K562 (cell line): ENCODE measurements at regions not wholly inside any gene's neighbourhood (a gene's known extent, or its start where the extent isn't known, plus 50 kb on each side); places are given as distances from the start of the nearest gene placed in this dataset.

Source experiments
- CEBPG ChIP-seq, 3 experiments: fragments of 200-800 bp in 1 of 3; sonication (Bioruptor generic) in 1 of 3; sonication (generic) in 1 of 3; formaldehyde crosslinking in 1 of 3; IDR thresholded peaks in 2 of 3; conservative IDR thresholded peaks in 1 of 3; 2 replicates each; pipeline versions ENCODE4 v1.6.1 to v1.8.0; 2016 to 2022; ENCODE audit warnings: missing compliant biosample characterization in 2 of 3, missing genetic modification characterization in 2 of 3, mild to moderate bottlenecking in 1 of 3, missing genetic modification reagents in 1 of 3
- ILF3 ChIP-seq: fragments of 450-650 bp; IDR thresholded peaks from 2 replicates; pipeline ENCODE4 v1.6.1; 2018; ENCODE audit warnings: antibody characterized with exemption, mild to moderate bottlenecking, moderate library complexity, borderline replicate concordance
- PPARD ChIP-seq: fragments of 250-450 bp; sonication (Bioruptor Pico); IDR thresholded peaks from 2 replicates; pipeline ENCODE4 v1.8.0; 2022; ENCODE audit warnings: inconsistent platforms, mild to moderate bottlenecking, moderate library complexity
- UBTF ChIP-seq, 2 experiments: IDR thresholded peaks; 2 replicates each; pipeline ENCODE4 v1.6.1; 2012; ENCODE audit warnings: improper control_type of control experiment in 2 of 2, low read depth in 2 of 2, low read length in 2 of 2, borderline replicate concordance in 1 of 2
- TF ChIP-seq, protein P1 (sequence below): IDR thresholded peaks from 2 replicates; pipeline ENCODE4 v1.6.1; 2014; ENCODE audit warnings: antibody characterized with exemption

GRCh38 chr21:45593162-45594022 is 50.1 kb upstream of the PCBP3 start (continued):
- TF ChIP-seq, protein P1, sequence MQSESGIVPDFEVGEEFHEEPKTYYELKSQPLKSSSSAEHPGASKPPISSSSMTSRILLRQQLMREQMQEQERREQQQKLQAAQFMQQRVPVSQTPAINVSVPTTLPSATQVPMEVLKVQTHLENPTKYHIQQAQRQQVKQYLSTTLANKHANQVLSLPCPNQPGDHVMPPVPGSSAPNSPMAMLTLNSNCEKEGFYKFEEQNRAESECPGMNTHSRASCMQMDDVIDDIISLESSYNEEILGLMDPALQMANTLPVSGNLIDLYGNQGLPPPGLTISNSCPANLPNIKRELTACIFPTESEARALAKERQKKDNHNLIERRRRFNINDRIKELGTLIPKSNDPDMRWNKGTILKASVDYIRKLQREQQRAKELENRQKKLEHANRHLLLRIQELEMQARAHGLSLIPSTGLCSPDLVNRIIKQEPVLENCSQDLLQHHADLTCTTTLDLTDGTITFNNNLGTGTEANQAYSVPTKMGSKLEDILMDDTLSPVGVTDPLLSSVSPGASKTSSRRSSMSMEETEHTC: no peak
- no peak for TF ChIP-seq UBTF (IDR thresholded peaks at IDR 0.05; ENCODE audit: borderline replicate concordance in 1 of 2, low read depth in 2 of 2, low read length in 2 of 2)
- no peak for TF ChIP-seq ILF3
- TF ChIP-seq CEBPG (CRISPR knock-in tag; IDR thresholded peaks at IDR 0.05): no peak
- no peak for TF ChIP-seq CEBPG (tag; conservative IDR thresholded peaks at IDR 0.05 in 1 of 2, IDR thresholded peaks at IDR 0.05 in 1 of 2)
- no peak for TF ChIP-seq PPARD (CRISPR knock-in tag)
